GM23248 (cell line): ENCODE measurements at regions not wholly inside any gene's neighbourhood (a gene's known extent, or its start where the extent isn't known, plus 50 kb on each side); places are given as distances from the start of the nearest gene placed in this dataset.

Experiments
- EZH2 ChIP-seq: fragments of 200-600 bp; sonication (generic); IDR thresholded peaks from 2 replicates; pipeline ENCODE4 v1.6.1; 2018; ENCODE audit warnings: antibody characterized with exemption, mild to moderate bottlenecking; ENCODE audit not compliant: insufficient read depth, poor library complexity, severe bottlenecking
- EZH2phosphoT487 ChIP-seq: fragments of 200-600 bp; sonication (generic); IDR thresholded peaks from 2 replicates; pipeline ENCODE4 v1.6.1; 2018; ENCODE audit warnings: antibody characterized with exemption, moderate library complexity, mild to moderate bottlenecking, low read depth; ENCODE audit not compliant: insufficient read depth

- no peak for TF ChIP-seq EZH2phosphoT487
- TF ChIP-seq EZH2, result no peak
These were observed 605.2 kb downstream of the KCNJ2 start for GRCh38 chr17:70774339-70775117.
